IMR-90 (cell line): ENCODE measurements at regions not wholly inside any gene's neighbourhood (a gene's known extent, or its start where the extent isn't known, plus 50 kb on each side); places are given as distances from the start of the nearest gene placed in this dataset.

Experiments
- CTCF ChIP-seq: conservative IDR thresholded peaks from 2 replicates; pipeline ENCODE4 v1.5.1; 2012; ENCODE audit warnings: mild to moderate bottlenecking, low read depth, low read length, improper control_type of control experiment
- FOS ChIP-seq: fragments of 150-350 bp; IDR thresholded peaks from 2 replicates; pipeline ENCODE4 v1.6.1; 2016; ENCODE audit warnings: low read depth, low read length
- MAZ ChIP-seq: IDR thresholded peaks from 2 replicates; pipeline ENCODE4 v1.6.1; 2012; ENCODE audit warnings: low read depth, mild to moderate bottlenecking, low read length, improper control_type of control experiment, moderate library complexity, borderline replicate concordance
- MXI1 ChIP-seq: IDR thresholded peaks from 2 replicates; pipeline ENCODE4 v1.6.1; 2012; ENCODE audit warnings: low read depth, mild to moderate bottlenecking, low read length, moderate library complexity, borderline replicate concordance
- NFE2L2 ChIP-seq: fragments of 150-350 bp; IDR thresholded peaks from 2 replicates; pipeline ENCODE4 v1.6.1; 2016; ENCODE audit warnings: low read depth, mild to moderate bottlenecking, low read length
- POLR2A ChIP-seq: IDR thresholded peaks from 2 replicates; pipeline ENCODE4 v1.6.1; 2012; ENCODE audit warnings: mild to moderate bottlenecking, low read depth, low read length
- RAD21 ChIP-seq: IDR thresholded peaks from 2 replicates; pipeline ENCODE4 v1.6.1; 2012; ENCODE audit warnings: low read length, improper control_type of control experiment

- TF ChIP-seq NFE2L2 (no peak), CTCF (no peak), FOS (no peak), MXI1 (no peak), POLR2A (no peak), RAD21 (no peak), MAZ (no peak)
These were observed 110.0 kb upstream of the SYN3 start for GRCh38 chr22:33167998-33168790.
